Astrocyte (in vitro differentiated cells and primary cell): ENCODE measurements at regions not wholly inside any gene's neighbourhood (a gene's known extent, or its start where the extent isn't known, plus 50 kb on each side); places are given as distances from the start of the nearest gene placed in this dataset.

Source experiments
- DNase-seq: peaks from one replicate; pipeline ENCODE4 v3.0.0-alpha.2; 2010; ENCODE audit warnings: low read depth
- FAIRE-seq: peaks from 2 replicates; lab custom pipeline; 2011; peaks lifted over from hg19 to GRCh38; lab: Jason Lieb, UNC
- H2AFZ ChIP-seq: 2 replicates; pipeline ENCODE4 v1.6.0; 2012; ENCODE audit warnings: low read depth, low read length, inconsistent platforms
- H3K27ac ChIP-seq: 2 replicates; pipeline ENCODE4 v1.5.1; 2011; ENCODE audit warnings: low read depth, low read length, inconsistent platforms
- H3K27me3 ChIP-seq: 2 replicates; pipeline ENCODE4 v1.6.0; 2011; ENCODE audit warnings: low read length, inconsistent platforms; ENCODE audit not compliant: insufficient read depth
- H3K36me3 ChIP-seq: 2 replicates; pipeline ENCODE4 v1.5.1; 2011; ENCODE audit warnings: low read length, inconsistent platforms; ENCODE audit not compliant: insufficient read depth
- H3K4me1 ChIP-seq: 2 replicates; pipeline ENCODE4 v1.5.1; 2011; ENCODE audit warnings: low read length, inconsistent platforms; ENCODE audit not compliant: insufficient read depth
- H3K4me2 ChIP-seq: 2 replicates; pipeline ENCODE4 v1.6.0; 2012; ENCODE audit warnings: low read length, inconsistent platforms
- H3K4me3 ChIP-seq: 2 replicates; pipeline ENCODE4 v1.5.1; 2011; ENCODE audit warnings: low read depth, mild to moderate bottlenecking, low read length, inconsistent platforms; ENCODE audit not compliant: insufficient read depth
- H3K79me2 ChIP-seq: 2 replicates; pipeline ENCODE4 v1.6.0; 2012; ENCODE audit warnings: mild to moderate bottlenecking, low read length, inconsistent platforms; ENCODE audit not compliant: insufficient read depth
- H3K9ac ChIP-seq: 2 replicates; pipeline ENCODE4 v1.6.0; 2012; ENCODE audit warnings: mild to moderate bottlenecking, low read length, inconsistent platforms
- H3K9me3 ChIP-seq: 2 replicates; pipeline ENCODE4 v1.5.1; 2012; ENCODE audit warnings: low read depth, mild to moderate bottlenecking, low read length, inconsistent platforms; ENCODE audit not compliant: insufficient read depth
- H4K20me1 ChIP-seq: 2 replicates; pipeline ENCODE4 v1.6.0; 2012; ENCODE audit warnings: low read length, inconsistent platforms; ENCODE audit not compliant: insufficient read depth
- H3K27ac Mint-ChIP-seq: one replicate; pipeline ENCODE4 v1.8.0; 2021; ENCODE audit warnings: mild to moderate bottlenecking, mixed read lengths; ENCODE audit not compliant: unreplicated experiment
- H3K27me3 Mint-ChIP-seq: one replicate; pipeline ENCODE4 v1.8.0; 2021; ENCODE audit warnings: low read depth, mixed read lengths; ENCODE audit not compliant: unreplicated experiment
- H3K36me3 Mint-ChIP-seq: one replicate; pipeline ENCODE4 v1.8.0; 2021; ENCODE audit warnings: low read depth, mixed read lengths; ENCODE audit not compliant: unreplicated experiment
- H3K4me1 Mint-ChIP-seq: one replicate; pipeline ENCODE4 v1.8.0; 2021; ENCODE audit warnings: low read depth, mixed read lengths; ENCODE audit not compliant: unreplicated experiment
- H3K4me3 Mint-ChIP-seq: one replicate; pipeline ENCODE4 v1.8.0; 2021; ENCODE audit warnings: mild to moderate bottlenecking, moderate library complexity, mixed read lengths; ENCODE audit not compliant: unreplicated experiment
- H3K9me3 Mint-ChIP-seq: one replicate; pipeline ENCODE4 v1.8.0; 2021; ENCODE audit warnings: mild to moderate bottlenecking, mixed read lengths; ENCODE audit not compliant: unreplicated experiment
- CTCF ChIP-seq: IDR thresholded peaks from 2 replicates; pipeline ENCODE4 v1.5.1; 2011; ENCODE audit warnings: low read depth, mild to moderate bottlenecking, inconsistent platforms, low read length, moderate library complexity; ENCODE audit not compliant: insufficient read depth
- EZH2 ChIP-seq: IDR thresholded peaks from 2 replicates; pipeline ENCODE4 v1.6.1; 2012; ENCODE audit warnings: mild to moderate bottlenecking, low read length, inconsistent platforms; ENCODE audit not compliant: insufficient read depth

GRCh38 chr10:11677480-11677879, 64.7 kb upstream of the ECHDC3 start:
- no peaks in the 10 kb centered on the region for H3K36me3 Mint-ChIP-seq
- DNase-seq: no peak
- Histone ChIP-seq H3K27me3 (peaks cover 20% of the 10 kb centered on the region), H3K9ac (no peak overlapping the region), H2AFZ (no peak overlapping the region), H3K27ac (no peak overlapping the region), H3K4me1 (no peaks in the 10 kb centered on the region), H3K9me3 (no peaks in the 10 kb centered on the region), H4K20me1 (no peaks in the 10 kb centered on the region), H3K4me3 (no peak overlapping the region), H3K4me2 (no peak overlapping the region), H3K36me3 (no peaks in the 10 kb centered on the region), H3K79me2 (no peaks in the 10 kb centered on the region)
- no peaks in the 10 kb centered on the region for H3K4me1 Mint-ChIP-seq
- peaks cover 31% of the 10 kb centered on the region for H3K27me3 Mint-ChIP-seq
- H3K9me3 Mint-ChIP-seq: no peaks in the 10 kb centered on the region
- TF ChIP-seq CTCF: no peak
- no peak for TF ChIP-seq EZH2
- no peak overlapping the region for H3K27ac Mint-ChIP-seq
- H3K4me3 Mint-ChIP-seq: no peak overlapping the region
- no peak for FAIRE-seq

GRCh38 chr10:11673346-11674280, 62.2 kb upstream of the USP6NL start:
- Mint-ChIP-seq H3K27ac (no peak overlapping the region), H3K36me3 (no peaks in the 10 kb centered on the region), H3K4me3 (no peak overlapping the region), H3K4me1 (no peaks in the 10 kb centered on the region), H3K27me3 (peaks cover 20% of the 10 kb centered on the region), H3K9me3 (no peaks in the 10 kb centered on the region)
- H3K79me2 ChIP-seq: no peaks in the 10 kb centered on the region
- FAIRE-seq (no peak), DNase-seq (no peak)
- no peaks in the 10 kb centered on the region for H3K9me3 ChIP-seq
- no peaks in the 10 kb centered on the region for H3K36me3 ChIP-seq
- no peak overlapping the region for H3K4me3 ChIP-seq
- H3K9ac ChIP-seq: no peak overlapping the region
- peaks cover 2% of the 10 kb centered on the region for H3K27me3 ChIP-seq
- no peak overlapping the region for H3K27ac ChIP-seq
- no peak overlapping the region for H3K4me2 ChIP-seq
- no peaks in the 10 kb centered on the region for H3K4me1 ChIP-seq
- TF ChIP-seq EZH2 (no peak), CTCF (no peak)
- no peak overlapping the region for H2AFZ ChIP-seq
- H4K20me1 ChIP-seq: no peaks in the 10 kb centered on the region

GRCh38 chr10:11672836-11673235, 61.4 kb upstream of the USP6NL start:
- Histone ChIP-seq H3K27ac (no peak overlapping the region), H4K20me1 (no peaks in the 10 kb centered on the region), H3K4me2 (no peak overlapping the region), H3K36me3 (no peaks in the 10 kb centered on the region), H2AFZ (no peak overlapping the region), H3K27me3 (peaks cover 2% of the 10 kb centered on the region), H3K9ac (no peak overlapping the region), H3K79me2 (no peaks in the 10 kb centered on the region), H3K4me3 (no peak overlapping the region), H3K9me3 (no peaks in the 10 kb centered on the region), H3K4me1 (no peaks in the 10 kb centered on the region)
- H3K4me1 Mint-ChIP-seq: no peaks in the 10 kb centered on the region
- peaks cover 20% of the 10 kb centered on the region for H3K27me3 Mint-ChIP-seq
- DNase-seq (no peak), FAIRE-seq (no peak)
- H3K4me3 Mint-ChIP-seq: no peak overlapping the region
- no peaks in the 10 kb centered on the region for H3K36me3 Mint-ChIP-seq
- no peak for TF ChIP-seq EZH2
- no peak for TF ChIP-seq CTCF
- H3K27ac Mint-ChIP-seq: no peak overlapping the region
- no peaks in the 10 kb centered on the region for H3K9me3 Mint-ChIP-seq
